ENCODE measurements at regions not wholly inside any gene's neighbourhood (a gene's known extent, or its start where the extent isn't known, plus 50 kb on each side); places are given as distances from the start of the nearest gene placed in this dataset.

DNA sequence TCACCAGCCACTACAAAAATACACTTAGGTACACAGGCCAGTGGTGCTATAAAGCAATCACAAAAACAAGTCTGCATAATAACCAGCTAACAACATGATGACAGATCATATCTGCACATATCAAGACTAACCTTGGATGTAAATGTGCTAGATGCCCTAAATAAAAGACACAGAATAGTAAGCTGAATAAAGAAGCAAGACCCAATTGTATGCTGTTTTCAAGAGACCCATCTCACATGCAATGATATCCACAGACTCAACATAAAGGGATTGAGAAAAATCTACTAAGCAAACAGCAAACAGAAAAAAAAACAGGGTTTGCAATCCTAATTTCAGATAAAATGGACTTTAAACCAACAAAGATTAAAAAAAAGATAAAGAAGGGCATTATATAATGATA lies 505.4 kb upstream of the FZD8 start:
- TF ChIP-seq POLR2A (IDR thresholded peaks at IDR 0.05) (no peak), EP300 (IDR thresholded peaks at IDR 0.05) (no peak)
